ENCODE measurements at regions not wholly inside any gene's neighbourhood (a gene's known extent, or its start where the extent isn't known, plus 50 kb on each side); places are given as distances from the start of the nearest gene placed in this dataset.
A peak's percentile ranks its signal among the peaks of the same experiment; 100 is the strongest.

DNA sequence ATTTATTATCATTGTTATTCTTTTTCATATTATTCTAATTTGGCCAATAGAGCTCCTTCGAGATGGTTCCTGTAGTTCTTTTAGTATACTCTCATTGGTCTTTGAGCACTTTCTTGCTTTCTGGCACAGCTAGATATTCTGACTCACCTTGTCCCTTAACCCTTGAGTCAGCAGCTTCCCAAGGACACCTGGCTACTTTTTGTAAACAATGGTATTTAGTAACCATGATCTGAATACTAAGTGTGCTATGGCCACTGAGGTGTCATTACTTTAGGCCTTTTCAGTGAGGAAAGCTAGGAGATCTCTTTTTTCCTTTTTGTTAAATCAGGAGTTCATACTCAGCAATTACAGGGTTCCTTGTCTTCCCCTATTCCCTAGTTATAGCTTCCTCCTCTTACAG is 126.5 kb upstream of the CITED2 start:
- no peak for DNase-seq

- DNase-seq = no peak
These were observed 124.3 kb upstream of the CITED2 start for GRCh38 chr6:139498715-139499114.

DNA sequence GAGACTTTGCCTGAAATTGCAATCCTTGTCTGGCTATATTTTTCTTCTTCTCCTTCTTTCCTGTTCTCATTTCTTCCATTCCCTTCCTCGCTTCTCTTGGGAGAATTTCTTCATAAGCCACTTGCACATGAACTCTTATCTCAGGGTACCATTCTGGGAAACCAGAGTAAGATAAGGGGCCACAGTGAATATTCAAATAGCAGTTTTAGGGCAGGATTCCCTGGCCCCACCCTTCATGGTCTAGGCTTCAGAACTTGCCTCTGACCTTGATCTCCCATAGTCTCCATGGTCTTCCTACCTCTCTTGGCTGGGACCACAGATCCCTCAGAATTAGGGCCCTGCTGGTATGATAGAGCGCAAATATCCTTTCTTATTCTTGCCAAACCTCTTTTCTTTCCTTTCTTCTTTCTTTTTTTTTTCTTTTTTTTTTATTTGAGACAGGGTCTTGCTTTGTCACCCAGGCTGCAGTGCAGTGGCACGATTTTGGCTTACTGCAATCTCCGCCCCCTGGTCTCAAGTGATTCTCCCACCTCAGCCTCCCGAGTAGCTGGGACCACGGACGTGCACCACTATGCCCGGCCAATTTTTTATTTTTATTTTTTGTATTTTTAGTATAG is 123.0 kb upstream of the CITED2 start:
- DNase-seq = no peak

- no peak for DNase-seq
These were observed 122.4 kb upstream of the CITED2 start for GRCh38 chr6:139496654-139497344.

DNA sequence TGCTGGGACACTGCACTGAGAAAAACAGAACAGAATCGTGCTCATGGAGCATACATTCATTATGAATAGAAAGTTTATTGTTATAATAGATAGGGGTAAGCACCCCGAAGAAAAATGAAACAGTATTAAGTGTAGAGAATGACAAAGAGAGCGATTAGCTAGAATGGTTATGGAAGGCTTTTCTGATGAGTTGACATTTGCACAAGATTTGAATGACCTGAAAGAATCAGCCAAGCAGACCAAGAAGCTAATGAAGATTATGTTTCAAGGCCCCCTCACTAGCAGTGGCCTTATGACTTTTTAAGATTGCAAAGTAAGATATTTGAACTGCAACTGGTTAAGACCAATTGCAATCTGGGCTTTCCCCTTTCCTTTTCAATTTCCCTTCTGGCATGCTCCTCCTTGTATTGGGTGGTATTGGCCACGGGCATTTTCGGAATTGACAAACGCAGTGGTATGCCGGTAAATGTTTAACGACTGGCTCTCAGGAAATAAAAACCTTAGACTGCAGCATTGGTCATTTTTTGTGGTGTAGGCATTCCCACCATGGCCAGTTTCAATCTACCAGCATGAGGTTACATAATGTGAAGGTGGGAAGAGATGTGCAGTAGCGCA is 120.0 kb upstream of the CITED2 start:
- no peak for DNase-seq

DNA sequence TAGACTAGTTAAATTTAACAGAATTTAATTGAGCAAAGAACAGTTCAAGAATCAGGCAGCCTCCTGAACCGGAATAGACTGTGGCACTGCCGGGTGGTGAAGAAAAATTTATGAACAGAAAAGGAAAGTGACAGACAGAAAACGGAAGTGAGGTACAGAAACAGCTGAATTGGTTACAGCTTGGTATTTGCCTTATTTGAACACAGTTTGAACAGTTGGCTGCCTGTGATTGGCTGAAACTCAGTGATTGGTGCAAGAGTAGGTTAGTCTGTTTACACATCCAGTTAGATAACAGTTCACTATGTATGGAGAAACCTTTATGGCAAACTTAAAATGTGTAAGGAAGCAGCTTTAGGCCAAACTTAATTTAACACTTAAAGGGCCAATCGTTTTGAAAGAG is 116.0 kb upstream of the CITED2 start:
- peak; percentile 23 for DNase-seq

GRCh38 chr6:139486476-139486799 is 112.0 kb upstream of the CITED2 start:
- no peak for DNase-seq

DNA sequence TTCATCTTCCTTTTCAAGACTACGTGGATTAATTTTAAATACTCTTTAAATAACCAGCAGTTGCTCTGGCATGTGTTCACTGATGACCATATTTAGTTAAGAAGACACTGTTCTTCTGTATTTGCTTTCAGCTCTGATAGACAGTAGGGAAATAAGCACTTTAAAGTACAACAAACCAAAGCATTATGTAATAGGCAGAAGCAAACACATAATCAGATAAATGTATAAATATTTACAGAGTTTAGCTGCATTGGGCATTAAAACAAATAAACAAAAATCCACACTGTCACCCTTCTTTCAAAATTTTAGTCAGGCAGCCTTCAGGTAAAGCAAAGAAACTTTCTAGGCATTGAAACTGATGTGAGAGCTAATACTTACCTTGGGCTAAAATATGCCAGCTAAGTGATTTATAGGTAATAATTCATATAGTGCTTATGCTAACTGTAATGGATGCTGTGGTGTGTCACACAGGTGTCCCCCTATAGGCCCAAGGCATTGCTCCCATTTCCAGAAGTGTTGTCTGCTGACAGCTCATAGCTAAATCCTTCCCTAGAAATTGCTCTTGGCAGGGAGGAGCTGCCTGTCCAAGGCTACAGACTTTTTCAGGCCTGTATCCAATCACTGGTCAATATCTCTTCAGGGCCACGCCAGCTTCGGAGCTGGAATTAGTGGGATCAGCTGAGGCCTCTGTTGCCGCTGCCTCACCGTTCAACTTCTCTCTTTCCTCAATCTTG is 111.5 kb upstream of the CITED2 start:
- DNase-seq = no peak

DNA sequence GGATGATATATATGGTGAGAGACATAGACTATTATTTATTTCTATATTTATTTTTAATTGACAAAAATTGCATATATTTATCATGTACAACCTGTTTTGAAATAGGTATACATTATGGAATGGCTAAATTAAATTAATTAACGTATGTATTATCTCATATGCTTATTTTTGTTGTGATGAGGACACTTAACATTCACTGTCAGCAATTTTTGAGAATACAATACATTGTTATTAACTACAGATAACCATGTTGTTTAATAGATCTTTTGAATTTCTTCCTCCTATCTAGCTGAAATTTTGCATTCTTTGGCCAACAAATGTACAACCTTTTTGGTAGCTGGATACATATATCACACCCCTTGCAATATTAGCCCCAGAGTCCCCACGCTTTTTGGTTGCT is 110.7 kb upstream of the CITED2 start:
- DNase-seq = no peak

DNA sequence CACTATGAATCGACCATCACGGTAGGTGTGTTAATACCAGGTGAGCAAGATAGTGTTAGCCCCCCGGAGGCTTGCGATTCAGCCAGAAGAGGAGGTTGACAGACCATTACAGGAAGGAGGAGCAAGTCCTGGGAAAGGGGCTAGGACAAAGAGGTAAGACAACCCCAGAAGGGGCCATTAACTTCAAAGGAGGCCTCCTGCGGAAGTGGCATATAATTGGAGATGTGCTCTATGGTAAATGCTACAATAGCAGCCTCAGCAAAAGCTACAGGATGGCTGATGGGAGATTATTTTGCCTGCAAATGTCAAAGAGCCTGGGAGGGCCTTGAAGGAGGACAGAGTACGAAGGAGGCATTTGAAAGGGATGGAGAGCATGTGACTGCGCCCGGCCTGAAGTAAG is 108.6 kb upstream of the CITED2 start:
- no peak for DNase-seq

- no peak for DNase-seq
These were observed 107.8 kb upstream of the CITED2 start for GRCh38 chr6:139482287-139482686.

GRCh38 chr6:139480356-139481165 is 106.1 kb upstream of the CITED2 start:
- DNase-seq = no peak

- DNase-seq = no peak
These were observed 105.2 kb upstream of the CITED2 start for GRCh38 chr6:139479433-139480222.

DNA sequence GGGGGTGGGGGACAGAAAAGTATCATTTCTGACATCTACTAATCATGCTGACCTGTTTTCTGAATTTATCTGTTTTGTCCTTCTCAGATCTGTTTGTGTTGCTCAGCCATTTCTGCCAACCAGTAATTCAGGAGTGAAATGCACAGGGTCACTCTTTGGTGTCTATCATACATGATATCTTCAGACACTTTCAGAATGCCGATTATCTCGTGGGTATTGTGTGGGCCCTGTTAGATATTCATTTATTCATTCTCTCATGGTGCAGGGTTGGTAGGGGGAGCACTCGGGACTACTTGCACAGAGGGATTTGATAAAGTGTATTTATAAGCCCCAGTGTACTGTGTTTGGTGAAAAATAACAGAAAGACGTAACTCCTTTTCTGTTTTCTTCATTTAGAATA is 101.2 kb upstream of the CITED2 start:
- no peak for DNase-seq

DNA sequence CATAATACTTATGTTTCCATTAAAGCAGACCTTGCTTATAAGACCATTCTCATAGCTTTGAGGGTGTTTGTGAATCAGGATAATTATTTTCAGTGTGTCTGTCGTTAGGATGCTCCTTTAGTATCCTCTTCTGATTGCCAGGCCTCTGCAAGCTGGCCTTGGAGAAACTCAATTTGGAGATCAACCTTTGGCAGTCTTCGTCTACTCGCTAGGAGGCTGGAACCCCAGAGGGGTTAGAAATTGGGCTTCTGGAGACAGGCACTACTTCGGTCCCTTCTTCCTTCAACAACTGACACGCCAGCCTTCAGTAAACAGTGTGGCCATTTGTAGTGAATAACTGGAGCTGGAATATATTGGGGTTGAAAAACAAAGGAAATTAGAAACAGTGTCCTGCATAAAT is 100.8 kb upstream of the CITED2 start:
- DNase-seq = no peak

GRCh38 chr6:139474145-139475108 is 100.0 kb upstream of the CITED2 start:
- peak; percentile 36 for DNase-seq

DNA sequence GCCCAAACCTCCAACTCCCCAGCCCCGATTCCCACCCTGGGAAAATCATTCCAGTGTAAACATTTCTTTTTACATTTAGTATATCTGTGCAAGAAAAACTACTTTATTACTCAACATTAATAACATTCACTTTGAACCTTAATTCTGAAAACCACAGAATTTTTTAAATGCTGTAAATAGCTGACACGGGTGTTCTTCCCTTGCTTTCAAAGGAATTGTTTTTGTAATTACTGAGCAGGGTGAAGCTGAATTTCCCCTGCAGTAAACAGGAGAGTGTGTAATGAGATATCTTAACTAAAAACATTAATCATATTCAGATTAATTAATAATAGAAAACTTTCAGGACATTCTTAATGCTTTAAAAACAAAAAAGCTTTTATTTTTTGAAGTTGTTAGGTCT is 99.3 kb upstream of the CITED2 start:
- no peak for DNase-seq

DNA sequence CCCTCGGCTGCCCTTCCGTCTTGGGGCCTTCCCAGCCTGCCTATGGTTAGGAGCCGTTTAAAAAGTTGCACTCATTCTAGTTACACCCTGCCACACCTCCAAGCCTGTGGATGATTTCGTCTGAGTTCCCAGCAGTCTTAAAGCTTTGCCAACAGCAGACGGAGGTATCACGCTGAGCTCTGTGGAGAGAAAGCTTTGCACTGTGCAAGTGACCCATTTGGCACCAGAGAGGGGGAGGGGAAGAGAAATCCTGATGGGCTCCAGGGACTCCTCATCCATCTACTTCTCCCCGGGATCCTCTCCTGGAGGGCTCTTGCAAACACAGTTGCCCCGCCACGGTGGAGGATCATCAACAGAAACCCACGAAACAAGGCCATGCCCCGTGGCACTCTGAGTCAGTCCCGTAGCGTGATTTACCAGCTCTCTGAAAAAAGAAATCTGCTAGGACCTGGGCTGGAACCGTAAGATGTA is 98.8 kb upstream of the CITED2 start:
- DNase-seq = no peak

DNA sequence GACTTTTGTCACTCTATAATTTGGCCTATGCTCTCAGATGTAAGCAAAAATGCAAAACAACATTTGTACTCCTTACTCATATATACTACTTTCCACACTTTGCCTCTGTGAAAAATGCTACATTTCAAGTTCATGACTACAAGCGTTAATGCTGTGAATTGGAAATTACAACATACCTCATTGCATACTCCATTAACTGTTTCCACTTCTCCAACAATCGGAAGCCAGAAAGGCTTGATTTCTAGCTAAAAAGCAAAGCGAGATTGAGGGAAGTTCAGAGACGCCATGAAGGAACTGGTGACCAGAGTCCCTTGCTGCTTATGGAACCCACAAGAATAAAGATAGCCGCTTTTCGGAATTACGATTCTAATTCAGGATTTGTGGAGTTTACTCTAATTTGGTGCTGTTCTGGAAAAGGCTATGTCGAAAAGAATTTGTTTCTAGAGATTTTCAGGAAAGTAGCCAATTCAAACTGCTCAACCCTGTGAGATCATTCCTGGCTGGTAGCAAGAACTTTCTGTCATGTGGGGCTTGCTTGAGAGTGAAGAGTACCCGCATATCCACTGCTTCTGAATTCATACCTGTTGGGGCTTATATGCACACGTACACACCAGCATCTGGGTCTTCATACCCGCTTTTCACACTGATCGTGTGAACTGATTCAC is 98.0 kb upstream of the CITED2 start:
- DNase-seq = no peak

GRCh38 chr6:139470997-139471396 is 96.5 kb upstream of the CITED2 start:
- no peak for DNase-seq
